RWPE2 (cell line): ENCODE measurements at regions not wholly inside any gene's neighbourhood (a gene's known extent, or its start where the extent isn't known, plus 50 kb on each side); places are given as distances from the start of the nearest gene placed in this dataset.

Source experiments
- ATAC-seq: fragments of 200-7000 bp; cut with Tn5 transposase; 3 replicates; pipeline ENCODE4 v1.9.1; 2021; ENCODE audit warnings: low read depth
- DNase-seq: peaks from one replicate; pipeline ENCODE4 v3.0.0-alpha.2; 2020; ENCODE audit warnings: low spot score
- H3K27ac ChIP-seq: fragments of 450-650 bp; 2 replicates; pipeline ENCODE4 v1.5.1; 2017; ENCODE audit warnings: mild to moderate bottlenecking; ENCODE audit not compliant: poor library complexity, severe bottlenecking
- H3K27me3 ChIP-seq: fragments of 250-450 bp; sonication (Bioruptor Pico); 2 replicates; pipeline ENCODE4 v1.5.1; 2021; ENCODE audit warnings: mild to moderate bottlenecking, moderate library complexity; ENCODE audit not compliant: insufficient read depth, poor library complexity, severe bottlenecking
- H3K36me3 ChIP-seq: fragments of 250-450 bp; sonication (Bioruptor Pico); 2 replicates; pipeline ENCODE4 v1.5.1; 2020; ENCODE audit warnings: low read depth, mild to moderate bottlenecking, moderate library complexity
- H3K4me1 ChIP-seq: fragments of 250-450 bp; sonication (Bioruptor Pico); 2 replicates; pipeline ENCODE4 v1.5.1; 2021; ENCODE audit warnings: mild to moderate bottlenecking, moderate library complexity; ENCODE audit not compliant: insufficient read depth, poor library complexity, severe bottlenecking
- H3K4me3 ChIP-seq: fragments of 250-450 bp; sonication (Bioruptor Pico); 2 replicates; pipeline ENCODE4 v1.5.1; 2021; ENCODE audit warnings: mild to moderate bottlenecking, moderate library complexity; ENCODE audit not compliant: severe bottlenecking
- H3K9me3 ChIP-seq: fragments of 250-450 bp; sonication (Bioruptor Pico); 2 replicates; pipeline ENCODE4 v1.5.1; 2021; ENCODE audit warnings: mild to moderate bottlenecking, moderate library complexity; ENCODE audit not compliant: severe bottlenecking
- CTCF ChIP-seq: fragments of 450-650 bp; IDR thresholded peaks from one replicate; pipeline ENCODE4 v1.5.1; 2017; ENCODE audit warnings: mild to moderate bottlenecking, moderate library complexity; ENCODE audit not compliant: poor library complexity, severe bottlenecking

- DNase-seq (no peak), ATAC-seq (no peak)
- TF ChIP-seq CTCF, result no peak
- H3K27ac ChIP-seq, result peak overlapping the region; percentile 78
- H3K4me1 ChIP-seq, result peaks cover 28% of the 10 kb centered on the region
- no peaks in the 10 kb centered on the region for H3K36me3 ChIP-seq
- no peaks in the 10 kb centered on the region for H3K27me3 ChIP-seq
- H3K9me3 ChIP-seq, result no peaks in the 10 kb centered on the region
- H3K4me3 ChIP-seq, result no peak overlapping the region
Observed at GRCh38 chrX:68999931-69000330, 165.3 kb downstream of the PJA1 start.

GRCh38 chrX:68999356-68999755, 165.9 kb downstream of the PJA1 start:
- Histone ChIP-seq H3K36me3 (no peaks in the 10 kb centered on the region), H3K4me1 (peaks cover 28% of the 10 kb centered on the region), H3K4me3 (no peak overlapping the region), H3K27ac (peak overlapping the region; percentile 78), H3K9me3 (no peaks in the 10 kb centered on the region), H3K27me3 (no peaks in the 10 kb centered on the region)
- DNase-seq, result peak; percentile 78
- no peak for TF ChIP-seq CTCF
- ATAC-seq, result peak; percentile 97

GRCh38 chrX:68998716-68999115, 166.5 kb downstream of the PJA1 start:
- no peak for TF ChIP-seq CTCF
- Histone ChIP-seq H3K9me3 (no peaks in the 10 kb centered on the region), H3K27ac (peak overlapping the region; percentile 78), H3K4me1 (peaks cover 28% of the 10 kb centered on the region), H3K27me3 (no peaks in the 10 kb centered on the region), H3K4me3 (no peak overlapping the region), H3K36me3 (no peaks in the 10 kb centered on the region)
- DNase-seq, result no peak
- peak; percentile 18; the same call in 1 of the 3 replicates for ATAC-seq

GRCh38 chrX:68997911-68998310, 167.3 kb downstream of the PJA1 start:
- Histone ChIP-seq H3K4me3 (no peak overlapping the region), H3K36me3 (no peaks in the 10 kb centered on the region), H3K9me3 (no peaks in the 10 kb centered on the region), H3K27ac (peak overlapping the region; percentile 78), H3K4me1 (peaks cover 28% of the 10 kb centered on the region), H3K27me3 (no peaks in the 10 kb centered on the region)
- ATAC-seq (no peak), DNase-seq (no peak)
- TF ChIP-seq CTCF, result no peak

- Histone ChIP-seq H3K27ac (peak overlapping the region; percentile 78), H3K27me3 (no peaks in the 10 kb centered on the region), H3K9me3 (no peaks in the 10 kb centered on the region), H3K4me1 (peaks cover 28% of the 10 kb centered on the region), H3K36me3 (no peaks in the 10 kb centered on the region), H3K4me3 (no peak overlapping the region)
- DNase-seq (no peak), ATAC-seq (no peak)
- no peak for TF ChIP-seq CTCF
Observed at GRCh38 chrX:68997511-68997910, 167.7 kb downstream of the PJA1 start.
